Left kidney (tissue), 1 donor: ENCODE measurements at regions not wholly inside any gene's neighbourhood (a gene's known extent, or its start where the extent isn't known, plus 50 kb on each side); places are given as distances from the start of the nearest gene placed in this dataset.

Experiments used
- DNase-seq: peaks from one replicate; pipeline ENCODE4 v3.0.0-alpha.2; 2013

- no peak for DNase-seq
Measured at GRCh38 chr15:92565351-92566125, 90.0 kb downstream of the FAM174B start.

GRCh38 chr15:92561754-92562153 lies 93.8 kb downstream of the FAM174B start:
- no peak for DNase-seq

DNA sequence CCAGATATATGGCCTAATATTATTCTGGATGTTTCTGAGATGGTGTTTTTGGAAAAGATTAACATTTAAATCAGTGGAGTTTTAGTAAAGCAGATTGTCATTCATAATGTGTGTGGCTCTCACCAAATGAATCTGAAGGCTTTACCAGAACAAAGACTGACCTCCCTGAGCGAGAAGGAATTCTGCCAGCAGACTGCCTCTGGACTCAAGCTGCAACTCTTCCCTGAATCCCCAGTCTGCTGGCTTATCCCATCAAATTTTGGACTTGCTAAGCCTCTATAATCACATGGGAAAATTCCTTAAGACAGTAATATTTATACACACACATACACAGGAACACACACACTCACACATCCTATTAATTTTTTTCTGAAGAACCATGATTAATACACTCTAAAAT lies 102.3 kb downstream of the FAM174B start:
- DNase-seq: no peak

DNA sequence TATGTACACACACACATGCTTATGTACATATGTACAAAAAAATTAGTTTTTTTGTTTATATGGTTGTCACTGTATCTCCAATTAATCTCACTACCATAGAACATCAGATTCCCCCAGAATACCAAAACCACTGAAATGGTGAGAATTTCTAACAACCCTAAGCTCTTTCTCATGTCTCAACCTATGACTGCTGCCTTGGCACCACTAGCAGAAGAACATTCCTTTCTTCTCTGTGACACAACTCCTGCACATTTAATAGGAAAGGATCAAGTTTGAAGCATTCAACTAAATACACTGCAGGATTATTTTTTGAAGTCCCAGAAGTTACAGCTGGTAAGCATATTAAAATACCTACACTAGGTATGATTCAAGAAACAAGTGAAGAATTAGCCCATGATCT lies 109.6 kb downstream of the FAM174B start:
- DNase-seq: no peak

DNA sequence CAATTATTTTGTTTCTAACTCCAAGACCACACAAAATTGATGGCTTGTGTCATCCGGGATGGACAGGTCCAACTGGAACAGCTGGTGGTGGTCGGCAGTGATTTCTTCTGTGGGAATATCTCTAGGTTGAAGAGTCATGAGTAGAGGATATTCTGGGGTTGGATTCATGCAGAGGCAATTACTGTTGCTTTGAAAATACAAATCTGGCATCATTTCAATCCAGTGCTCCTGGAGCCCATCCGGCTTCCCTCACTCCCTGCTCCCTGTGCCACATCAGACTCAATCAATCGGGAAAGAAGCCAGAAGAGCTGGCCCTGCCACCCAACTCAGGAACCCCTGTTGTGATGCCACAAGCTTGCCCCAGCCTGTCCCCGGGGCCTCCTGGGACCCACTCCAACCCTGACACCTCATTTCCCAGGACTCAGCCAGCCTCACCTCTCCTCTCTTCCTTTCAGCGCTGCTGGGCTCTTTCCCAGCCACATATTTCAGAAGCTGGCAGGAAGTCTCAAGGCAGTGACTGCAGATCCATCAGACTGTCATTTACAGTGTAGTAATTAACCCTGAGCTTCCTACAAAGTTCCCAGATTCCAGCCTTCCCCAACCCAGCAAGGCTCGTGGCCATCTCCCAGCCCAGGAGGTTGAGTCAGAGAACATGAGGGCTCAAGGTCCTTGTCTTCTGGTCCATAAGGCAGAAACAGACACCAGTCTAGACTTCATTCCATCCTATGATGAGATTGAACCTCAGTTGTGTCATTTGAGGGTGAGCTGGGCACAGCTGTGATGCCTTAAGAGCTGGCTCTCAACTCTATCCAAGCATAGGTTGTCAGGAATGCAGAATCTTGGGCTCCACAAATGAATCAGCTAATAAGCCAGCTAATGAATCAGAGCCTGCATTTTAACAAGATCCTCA lies 114.0 kb downstream of the FAM174B start:
- DNase-seq: no peak

- no peak for DNase-seq
Measured at GRCh38 chr15:92538115-92538514, 117.5 kb downstream of the FAM174B start.

DNA sequence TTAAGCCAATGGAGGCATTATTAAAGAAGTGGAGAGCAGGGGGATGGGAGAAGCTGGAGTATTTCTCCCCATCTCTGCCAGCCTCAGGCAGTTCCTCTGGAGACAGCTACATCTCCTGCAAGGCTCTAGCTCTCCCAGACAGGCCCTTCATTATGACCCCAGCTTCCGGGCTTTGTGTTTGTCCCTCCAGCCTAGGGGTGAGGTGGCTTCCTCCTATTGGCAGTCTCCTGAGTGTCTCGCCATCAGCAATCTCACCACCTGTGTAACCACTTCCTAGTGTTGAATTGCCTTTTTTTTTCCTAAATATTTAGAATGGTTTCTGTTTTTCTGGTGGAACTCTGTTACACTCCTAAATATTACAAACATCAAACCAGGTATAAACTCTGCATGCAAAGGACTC lies 122.3 kb downstream of the FAM174B start:
- no peak for DNase-seq

- no peak for DNase-seq
Measured at GRCh38 chr15:92531406-92531805, 124.2 kb downstream of the FAM174B start.

- DNase-seq: no peak
Measured at GRCh38 chr15:92528736-92529135, 126.8 kb downstream of the FAM174B start.

- DNase-seq: no peak
Measured at GRCh38 chr15:92527197-92527596, 128.4 kb downstream of the FAM174B start.

DNA sequence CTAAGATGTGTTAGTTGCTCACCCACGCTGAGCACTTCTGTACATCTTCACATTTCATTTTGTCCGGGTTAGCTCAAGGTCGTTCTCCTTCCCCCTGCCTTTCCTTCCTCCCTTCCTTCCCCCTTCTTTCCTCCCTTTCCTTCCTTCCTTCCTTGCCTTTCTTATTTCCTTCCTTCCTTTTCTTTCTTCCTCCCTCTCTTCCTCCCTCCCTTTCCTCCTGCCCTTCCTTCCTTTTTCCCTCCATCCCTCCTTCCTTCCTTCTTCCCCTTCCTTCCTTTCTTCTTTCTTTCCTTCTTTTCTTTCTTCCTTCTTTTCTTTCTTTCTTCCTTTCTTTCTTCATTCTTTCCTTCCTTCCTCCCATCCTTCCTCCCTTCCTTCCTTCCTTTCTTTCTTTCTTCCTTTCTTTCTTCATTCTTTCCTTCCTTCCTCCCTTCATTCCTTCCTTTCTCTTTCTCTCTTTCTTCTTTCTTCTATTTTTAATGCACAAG lies 129.8 kb downstream of the FAM174B start:
- DNase-seq: no peak

DNA sequence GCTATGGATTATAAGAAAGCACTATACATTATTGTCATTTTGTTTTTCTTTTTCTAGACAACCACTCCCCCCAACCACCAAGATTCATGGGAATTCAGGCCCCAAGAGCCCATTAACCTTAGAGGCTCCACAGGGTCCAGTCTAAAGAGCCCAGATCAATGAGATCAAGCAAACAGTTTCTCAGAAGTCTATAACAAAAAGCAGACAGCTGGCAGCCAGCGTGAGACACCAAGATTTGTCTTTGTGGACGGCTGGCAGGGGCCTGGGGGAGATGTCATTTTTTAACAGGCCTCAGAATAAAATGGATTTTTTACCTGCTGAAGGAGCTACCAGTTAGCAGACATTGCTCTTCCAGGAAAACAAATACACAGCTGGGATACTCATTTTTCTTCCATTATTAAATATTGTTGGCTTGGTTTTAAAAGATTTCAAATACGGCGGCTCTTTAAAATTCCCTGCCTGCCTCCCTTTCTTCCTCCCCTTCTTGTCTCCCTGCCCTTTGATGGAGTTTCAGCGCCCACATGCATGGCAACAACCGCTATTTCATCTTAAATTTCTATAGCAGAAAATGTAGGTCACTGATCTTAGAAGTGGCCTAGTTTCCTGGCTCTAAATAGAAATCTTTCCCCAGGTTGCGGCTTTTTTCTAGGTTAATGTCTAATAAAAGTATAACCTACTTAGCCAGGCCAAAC lies 130.6 kb downstream of the FAM174B start:
- DNase-seq: no peak

DNA sequence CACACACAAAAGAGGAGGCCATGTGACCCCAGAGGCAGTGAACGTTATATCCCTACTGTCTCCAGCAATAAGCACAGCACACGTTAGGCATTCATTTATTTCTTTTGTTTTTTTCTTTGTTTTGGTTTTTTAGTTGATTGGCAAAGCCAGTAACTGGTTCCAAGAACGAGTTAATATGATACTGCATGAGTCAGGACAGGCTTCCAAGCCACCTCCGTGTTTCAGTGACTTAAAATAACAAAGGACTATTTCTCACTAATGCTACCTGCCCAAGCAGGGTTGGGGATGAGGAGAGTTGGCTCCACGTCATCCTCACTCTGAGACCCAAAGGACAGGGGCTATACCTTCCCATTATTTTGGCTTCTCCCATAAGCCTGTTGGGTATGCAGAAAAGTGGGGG lies 130.5 kb downstream of the ST8SIA2 start:
- DNase-seq: no peak

DNA sequence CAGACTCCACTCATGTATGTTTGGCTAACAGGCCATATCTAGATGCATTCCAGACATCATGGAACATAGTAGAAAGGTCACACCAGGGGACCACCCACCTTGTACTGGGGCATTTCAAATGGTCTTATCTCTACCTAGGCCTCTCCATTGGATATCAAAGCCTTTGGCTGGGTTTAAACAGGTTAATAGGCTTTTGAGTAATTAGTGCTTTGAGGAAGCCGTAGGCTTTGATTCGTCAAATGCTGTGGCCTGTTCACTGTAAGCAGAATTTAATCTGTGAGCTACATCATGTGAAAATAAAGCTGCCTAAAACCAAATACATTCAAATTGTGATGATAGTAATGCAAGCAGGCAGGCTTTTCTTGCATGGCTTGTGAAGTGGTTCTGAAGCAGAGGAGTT lies 129.5 kb downstream of the ST8SIA2 start:
- no peak for DNase-seq

DNA sequence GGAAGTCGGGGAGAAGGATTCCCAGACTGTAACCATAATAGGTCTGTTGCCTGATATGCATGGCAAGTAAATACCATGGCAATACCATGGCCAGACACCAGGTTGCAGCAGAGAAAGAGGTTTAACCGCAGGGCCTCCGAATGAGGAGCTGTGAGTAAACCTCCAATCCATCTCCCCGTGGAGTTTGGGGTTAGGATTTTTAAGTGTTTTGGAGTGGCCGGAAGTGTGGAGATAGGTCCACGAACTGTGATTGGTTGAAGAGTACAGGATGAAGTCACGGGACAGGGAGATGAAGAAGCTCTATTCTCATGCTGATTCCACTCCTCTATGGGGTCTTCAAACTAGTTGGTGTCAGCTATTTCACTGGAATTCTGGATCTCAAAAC lies 127.9 kb downstream of the ST8SIA2 start:
- peak; percentile 88 for DNase-seq

DNA sequence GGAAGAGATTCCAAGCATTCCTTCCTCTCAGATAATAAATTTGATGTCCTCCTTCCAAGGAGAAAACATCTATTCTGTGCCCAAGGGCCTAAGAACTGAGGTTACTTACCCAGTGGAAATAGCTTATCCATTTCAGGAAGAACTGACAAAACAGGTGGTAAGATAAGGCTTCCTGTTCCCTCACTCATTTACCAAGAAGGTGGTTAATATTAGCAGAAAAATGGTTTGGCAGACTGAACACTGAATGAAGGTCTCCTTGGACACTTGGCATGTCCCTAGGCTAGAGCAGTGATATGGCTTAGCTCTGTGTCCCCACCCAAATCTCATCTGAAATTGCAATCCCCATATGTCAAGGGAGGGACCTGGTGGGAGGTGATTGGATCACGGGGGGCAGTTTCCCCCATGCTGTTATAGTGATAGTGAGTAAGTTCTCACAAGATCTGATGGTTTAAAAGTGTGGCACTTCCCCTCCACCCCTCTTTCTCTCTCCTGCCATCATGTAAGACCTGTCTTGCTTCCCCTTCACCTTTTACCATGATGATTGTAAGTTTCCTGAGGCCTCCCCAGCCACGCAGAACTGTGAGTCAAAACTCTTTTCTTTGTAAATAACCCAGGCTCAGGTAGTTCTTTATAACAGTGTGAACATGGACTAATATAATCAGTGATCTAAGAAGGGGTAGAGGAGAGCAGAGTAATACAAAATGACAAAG lies 127.4 kb downstream of the ST8SIA2 start:
- DNase-seq: no peak

GRCh38 chr15:92519709-92520108 lies 126.0 kb downstream of the ST8SIA2 start:
- no peak for DNase-seq
